ENCODE measurements at regions not wholly inside any gene's neighbourhood (a gene's known extent, or its start where the extent isn't known, plus 50 kb on each side); places are given as distances from the start of the nearest gene placed in this dataset.

DNA sequence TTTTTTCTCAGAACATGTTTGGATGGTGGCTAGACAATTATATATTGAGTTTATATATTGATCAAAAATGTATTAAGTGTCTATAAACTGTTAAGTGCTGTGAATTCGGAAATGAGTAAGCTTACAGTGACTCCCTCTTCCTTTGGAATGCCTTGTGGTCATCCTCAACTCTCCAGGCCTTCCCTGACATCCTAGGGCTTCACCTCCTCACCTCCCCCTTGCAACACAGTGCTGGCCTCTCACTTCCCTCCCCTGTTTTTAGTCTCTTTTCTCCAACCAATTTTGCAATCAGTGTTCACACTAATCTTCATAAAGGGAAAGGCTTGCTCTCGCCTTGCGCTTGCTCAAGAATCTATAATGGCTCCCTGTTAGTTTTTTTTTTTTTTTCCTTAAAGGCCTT lies 95.1 kb upstream of the C1orf21 start:
- TF ChIP-seq, protein P1, sequence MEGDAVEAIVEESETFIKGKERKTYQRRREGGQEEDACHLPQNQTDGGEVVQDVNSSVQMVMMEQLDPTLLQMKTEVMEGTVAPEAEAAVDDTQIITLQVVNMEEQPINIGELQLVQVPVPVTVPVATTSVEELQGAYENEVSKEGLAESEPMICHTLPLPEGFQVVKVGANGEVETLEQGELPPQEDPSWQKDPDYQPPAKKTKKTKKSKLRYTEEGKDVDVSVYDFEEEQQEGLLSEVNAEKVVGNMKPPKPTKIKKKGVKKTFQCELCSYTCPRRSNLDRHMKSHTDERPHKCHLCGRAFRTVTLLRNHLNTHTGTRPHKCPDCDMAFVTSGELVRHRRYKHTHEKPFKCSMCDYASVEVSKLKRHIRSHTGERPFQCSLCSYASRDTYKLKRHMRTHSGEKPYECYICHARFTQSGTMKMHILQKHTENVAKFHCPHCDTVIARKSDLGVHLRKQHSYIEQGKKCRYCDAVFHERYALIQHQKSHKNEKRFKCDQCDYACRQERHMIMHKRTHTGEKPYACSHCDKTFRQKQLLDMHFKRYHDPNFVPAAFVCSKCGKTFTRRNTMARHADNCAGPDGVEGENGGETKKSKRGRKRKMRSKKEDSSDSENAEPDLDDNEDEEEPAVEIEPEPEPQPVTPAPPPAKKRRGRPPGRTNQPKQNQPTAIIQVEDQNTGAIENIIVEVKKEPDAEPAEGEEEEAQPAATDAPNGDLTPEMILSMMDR (IDR thresholded peaks at IDR 0.05; ENCODE audit: control extremely low read depth in 1 of 3, insufficient read depth in 1 of 3, low read depth in 1 of 3, low read length in 3 of 3): no peak
- TF ChIP-seq RAD21 (IDR thresholded peaks at IDR 0.05 in 1 of 2, conservative IDR thresholded peaks at IDR 0.05 in 1 of 2; ENCODE audit: low read depth in 2 of 2, low read length in 2 of 2): no peak
- no peak for TF ChIP-seq SIN3A (conservative IDR thresholded peaks at IDR 0.05 in 1 of 2, IDR thresholded peaks at IDR 0.05 in 1 of 2; ENCODE audit: low read depth in 1 of 2, low read length in 2 of 2)
- no peak for TF ChIP-seq CBX5 (IDR thresholded peaks at IDR 0.05; ENCODE audit: low read depth, low read length)
- no peak for TF ChIP-seq TCF12 (IDR thresholded peaks at IDR 0.05; ENCODE audit: low read depth, low read length)
